ENCODE measurements at regions not wholly inside any gene's neighbourhood (a gene's known extent, or its start where the extent isn't known, plus 50 kb on each side); places are given as distances from the start of the nearest gene placed in this dataset.

- no peak for DNase-seq (ENCODE audit: low read depth)
Observed at GRCh38 chr6:37105148-37106050, 64.6 kb upstream of the PIM1 start.

- no peak for DNase-seq (ENCODE audit: low read depth)
Observed at GRCh38 chr6:37106051-37106363, 63.9 kb upstream of the PIM1 start.

GRCh38 chr6:37106554-37106953, 63.4 kb upstream of the PIM1 start:
- no peak for DNase-seq (ENCODE audit: low read depth)

GRCh38 chr6:37106982-37107491, 62.9 kb upstream of the PIM1 start:
- DNase-seq (ENCODE audit: low read depth) = no peak

GRCh38 chr6:37109714-37110499, 60.0 kb upstream of the PIM1 start:
- no peak for DNase-seq (ENCODE audit: low read depth)

GRCh38 chr6:37110500-37111461, 59.2 kb upstream of the PIM1 start:
- DNase-seq (ENCODE audit: low read depth) = no peak

- DNase-seq (ENCODE audit: low read depth) = no peak
Observed at GRCh38 chr6:37113976-37114375, 56.0 kb upstream of the PIM1 start.

- DNase-seq (ENCODE audit: low read depth) = no peak
Observed at GRCh38 chr6:37114612-37115011, 55.3 kb upstream of the PIM1 start.

GRCh38 chr6:37115236-37115895, 54.6 kb upstream of the PIM1 start:
- no peak for DNase-seq (ENCODE audit: low read depth)

- DNase-seq (ENCODE audit: low read depth) = no peak
Observed at GRCh38 chr6:37116326-37116725, 53.6 kb upstream of the PIM1 start.

GRCh38 chr6:37119387-37119886, 50.5 kb upstream of the PIM1 start:
- no peak for DNase-seq (ENCODE audit: low read depth)
